H1 (cell line): ENCODE measurements at regions not wholly inside any gene's neighbourhood (a gene's known extent, or its start where the extent isn't known, plus 50 kb on each side); places are given as distances from the start of the nearest gene placed in this dataset.

Experiments used
- ASH2L ChIP-seq: fragments of 200-600, 300-600 bp; sonication (generic); IDR thresholded peaks from one replicate; pipeline ENCODE4 v1.7.1; 2017; ENCODE audit warnings: low read length
- CBX5 ChIP-seq: fragments of 300-800, 300-1000 bp; sonication (generic); IDR thresholded peaks from 2 replicates; pipeline ENCODE4 v1.7.1; 2016; ENCODE audit warnings: antibody characterized with exemption, low read length, low read depth
- JUND ChIP-seq: IDR thresholded peaks from 2 replicates; pipeline ENCODE4 v1.6.1; 2011; ENCODE audit warnings: mild to moderate bottlenecking, improper control_type of control experiment, low read length
- MAFK ChIP-seq: IDR thresholded peaks from 2 replicates; pipeline ENCODE4 v1.6.1; 2012; ENCODE audit warnings: low read depth, mild to moderate bottlenecking, improper control_type of control experiment, low read length
- POLR2A ChIP-seq, 2 experiments: IDR thresholded peaks; 1 replicate in 1 of 2; 2 replicates in 1 of 2; pipeline ENCODE4 v1.6.1; 2011; ENCODE audit warnings: low read depth in 2 of 2, low read length in 2 of 2, mild to moderate bottlenecking in 2 of 2; ENCODE audit errors: control extremely low read depth in 1 of 2
- POLR2AphosphoS5 ChIP-seq: IDR thresholded peaks from 2 replicates; pipeline ENCODE4 v1.6.1; 2011; ENCODE audit warnings: low read depth, low read length
- TAF1 ChIP-seq: IDR thresholded peaks from 2 replicates; pipeline ENCODE4 v1.6.1; 2011; ENCODE audit warnings: mild to moderate bottlenecking, low read depth, low read length
- ZNF274 ChIP-seq: IDR thresholded peaks from 2 replicates; pipeline ENCODE4 v1.7.0; 2012; ENCODE audit warnings: low read length, borderline replicate concordance; ENCODE audit errors: extremely low read depth
- TF ChIP-seq, protein P1 (sequence below), 3 experiments: IDR thresholded peaks; 1 replicate in 2 of 3; 2 replicates in 1 of 3; pipeline versions ENCODE4 v1.5.1 to v1.6.1; 2011; ENCODE audit warnings: low read length in 3 of 3, mild to moderate bottlenecking in 3 of 3, inconsistent platforms in 2 of 3, low read depth in 1 of 3, moderate library complexity in 1 of 3; ENCODE audit not compliant: insufficient read depth in 1 of 3; ENCODE audit errors: control extremely low read depth in 1 of 3
- TF ChIP-seq, protein P2 (sequence below): fragments of 300-600 bp; sonication (generic); IDR thresholded peaks from 2 replicates; pipeline ENCODE4 v1.7.1; 2012; ENCODE audit warnings: low read length, moderate library complexity, mild to moderate bottlenecking, inconsistent platforms; ENCODE audit not compliant: insufficient replicate concordance

DNA sequence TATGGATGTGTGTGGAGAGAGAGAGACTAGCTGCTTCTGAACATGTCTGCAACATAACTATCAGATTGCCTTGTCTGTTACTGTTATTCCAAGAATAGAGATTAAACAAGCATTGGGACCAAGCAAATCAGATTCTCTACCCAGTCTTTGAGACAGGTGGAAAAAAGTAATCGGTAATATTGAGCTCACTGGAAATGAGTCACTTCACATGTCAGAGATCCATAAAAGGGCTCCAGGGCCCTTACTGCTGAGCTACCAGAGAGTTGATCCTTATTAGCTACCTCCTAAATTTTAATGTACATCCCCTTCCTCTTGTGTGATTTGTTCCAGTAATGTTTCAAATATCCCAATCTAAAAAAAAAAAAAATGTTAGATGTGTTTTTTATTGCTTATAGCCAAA is 2118.0 kb downstream of the PCDH9 start:
- TF ChIP-seq, protein P1, sequence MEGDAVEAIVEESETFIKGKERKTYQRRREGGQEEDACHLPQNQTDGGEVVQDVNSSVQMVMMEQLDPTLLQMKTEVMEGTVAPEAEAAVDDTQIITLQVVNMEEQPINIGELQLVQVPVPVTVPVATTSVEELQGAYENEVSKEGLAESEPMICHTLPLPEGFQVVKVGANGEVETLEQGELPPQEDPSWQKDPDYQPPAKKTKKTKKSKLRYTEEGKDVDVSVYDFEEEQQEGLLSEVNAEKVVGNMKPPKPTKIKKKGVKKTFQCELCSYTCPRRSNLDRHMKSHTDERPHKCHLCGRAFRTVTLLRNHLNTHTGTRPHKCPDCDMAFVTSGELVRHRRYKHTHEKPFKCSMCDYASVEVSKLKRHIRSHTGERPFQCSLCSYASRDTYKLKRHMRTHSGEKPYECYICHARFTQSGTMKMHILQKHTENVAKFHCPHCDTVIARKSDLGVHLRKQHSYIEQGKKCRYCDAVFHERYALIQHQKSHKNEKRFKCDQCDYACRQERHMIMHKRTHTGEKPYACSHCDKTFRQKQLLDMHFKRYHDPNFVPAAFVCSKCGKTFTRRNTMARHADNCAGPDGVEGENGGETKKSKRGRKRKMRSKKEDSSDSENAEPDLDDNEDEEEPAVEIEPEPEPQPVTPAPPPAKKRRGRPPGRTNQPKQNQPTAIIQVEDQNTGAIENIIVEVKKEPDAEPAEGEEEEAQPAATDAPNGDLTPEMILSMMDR (IDR thresholded peaks at IDR 0.05; ENCODE audit: control extremely low read depth in 1 of 3, insufficient read depth in 1 of 3, low read depth in 1 of 3, low read length in 3 of 3): no peak
- TF ChIP-seq TAF1 (no peak), POLR2A (IDR thresholded peaks at IDR 0.05; ENCODE audit: control extremely low read depth in 1 of 2, low read depth in 2 of 2, low read length in 2 of 2) (no peak), MAFK (no peak), POLR2AphosphoS5 (no peak), ASH2L (no peak), CBX5 (no peak), JUND (no peak), ZNF274 (no peak)
- TF ChIP-seq, protein P2, sequence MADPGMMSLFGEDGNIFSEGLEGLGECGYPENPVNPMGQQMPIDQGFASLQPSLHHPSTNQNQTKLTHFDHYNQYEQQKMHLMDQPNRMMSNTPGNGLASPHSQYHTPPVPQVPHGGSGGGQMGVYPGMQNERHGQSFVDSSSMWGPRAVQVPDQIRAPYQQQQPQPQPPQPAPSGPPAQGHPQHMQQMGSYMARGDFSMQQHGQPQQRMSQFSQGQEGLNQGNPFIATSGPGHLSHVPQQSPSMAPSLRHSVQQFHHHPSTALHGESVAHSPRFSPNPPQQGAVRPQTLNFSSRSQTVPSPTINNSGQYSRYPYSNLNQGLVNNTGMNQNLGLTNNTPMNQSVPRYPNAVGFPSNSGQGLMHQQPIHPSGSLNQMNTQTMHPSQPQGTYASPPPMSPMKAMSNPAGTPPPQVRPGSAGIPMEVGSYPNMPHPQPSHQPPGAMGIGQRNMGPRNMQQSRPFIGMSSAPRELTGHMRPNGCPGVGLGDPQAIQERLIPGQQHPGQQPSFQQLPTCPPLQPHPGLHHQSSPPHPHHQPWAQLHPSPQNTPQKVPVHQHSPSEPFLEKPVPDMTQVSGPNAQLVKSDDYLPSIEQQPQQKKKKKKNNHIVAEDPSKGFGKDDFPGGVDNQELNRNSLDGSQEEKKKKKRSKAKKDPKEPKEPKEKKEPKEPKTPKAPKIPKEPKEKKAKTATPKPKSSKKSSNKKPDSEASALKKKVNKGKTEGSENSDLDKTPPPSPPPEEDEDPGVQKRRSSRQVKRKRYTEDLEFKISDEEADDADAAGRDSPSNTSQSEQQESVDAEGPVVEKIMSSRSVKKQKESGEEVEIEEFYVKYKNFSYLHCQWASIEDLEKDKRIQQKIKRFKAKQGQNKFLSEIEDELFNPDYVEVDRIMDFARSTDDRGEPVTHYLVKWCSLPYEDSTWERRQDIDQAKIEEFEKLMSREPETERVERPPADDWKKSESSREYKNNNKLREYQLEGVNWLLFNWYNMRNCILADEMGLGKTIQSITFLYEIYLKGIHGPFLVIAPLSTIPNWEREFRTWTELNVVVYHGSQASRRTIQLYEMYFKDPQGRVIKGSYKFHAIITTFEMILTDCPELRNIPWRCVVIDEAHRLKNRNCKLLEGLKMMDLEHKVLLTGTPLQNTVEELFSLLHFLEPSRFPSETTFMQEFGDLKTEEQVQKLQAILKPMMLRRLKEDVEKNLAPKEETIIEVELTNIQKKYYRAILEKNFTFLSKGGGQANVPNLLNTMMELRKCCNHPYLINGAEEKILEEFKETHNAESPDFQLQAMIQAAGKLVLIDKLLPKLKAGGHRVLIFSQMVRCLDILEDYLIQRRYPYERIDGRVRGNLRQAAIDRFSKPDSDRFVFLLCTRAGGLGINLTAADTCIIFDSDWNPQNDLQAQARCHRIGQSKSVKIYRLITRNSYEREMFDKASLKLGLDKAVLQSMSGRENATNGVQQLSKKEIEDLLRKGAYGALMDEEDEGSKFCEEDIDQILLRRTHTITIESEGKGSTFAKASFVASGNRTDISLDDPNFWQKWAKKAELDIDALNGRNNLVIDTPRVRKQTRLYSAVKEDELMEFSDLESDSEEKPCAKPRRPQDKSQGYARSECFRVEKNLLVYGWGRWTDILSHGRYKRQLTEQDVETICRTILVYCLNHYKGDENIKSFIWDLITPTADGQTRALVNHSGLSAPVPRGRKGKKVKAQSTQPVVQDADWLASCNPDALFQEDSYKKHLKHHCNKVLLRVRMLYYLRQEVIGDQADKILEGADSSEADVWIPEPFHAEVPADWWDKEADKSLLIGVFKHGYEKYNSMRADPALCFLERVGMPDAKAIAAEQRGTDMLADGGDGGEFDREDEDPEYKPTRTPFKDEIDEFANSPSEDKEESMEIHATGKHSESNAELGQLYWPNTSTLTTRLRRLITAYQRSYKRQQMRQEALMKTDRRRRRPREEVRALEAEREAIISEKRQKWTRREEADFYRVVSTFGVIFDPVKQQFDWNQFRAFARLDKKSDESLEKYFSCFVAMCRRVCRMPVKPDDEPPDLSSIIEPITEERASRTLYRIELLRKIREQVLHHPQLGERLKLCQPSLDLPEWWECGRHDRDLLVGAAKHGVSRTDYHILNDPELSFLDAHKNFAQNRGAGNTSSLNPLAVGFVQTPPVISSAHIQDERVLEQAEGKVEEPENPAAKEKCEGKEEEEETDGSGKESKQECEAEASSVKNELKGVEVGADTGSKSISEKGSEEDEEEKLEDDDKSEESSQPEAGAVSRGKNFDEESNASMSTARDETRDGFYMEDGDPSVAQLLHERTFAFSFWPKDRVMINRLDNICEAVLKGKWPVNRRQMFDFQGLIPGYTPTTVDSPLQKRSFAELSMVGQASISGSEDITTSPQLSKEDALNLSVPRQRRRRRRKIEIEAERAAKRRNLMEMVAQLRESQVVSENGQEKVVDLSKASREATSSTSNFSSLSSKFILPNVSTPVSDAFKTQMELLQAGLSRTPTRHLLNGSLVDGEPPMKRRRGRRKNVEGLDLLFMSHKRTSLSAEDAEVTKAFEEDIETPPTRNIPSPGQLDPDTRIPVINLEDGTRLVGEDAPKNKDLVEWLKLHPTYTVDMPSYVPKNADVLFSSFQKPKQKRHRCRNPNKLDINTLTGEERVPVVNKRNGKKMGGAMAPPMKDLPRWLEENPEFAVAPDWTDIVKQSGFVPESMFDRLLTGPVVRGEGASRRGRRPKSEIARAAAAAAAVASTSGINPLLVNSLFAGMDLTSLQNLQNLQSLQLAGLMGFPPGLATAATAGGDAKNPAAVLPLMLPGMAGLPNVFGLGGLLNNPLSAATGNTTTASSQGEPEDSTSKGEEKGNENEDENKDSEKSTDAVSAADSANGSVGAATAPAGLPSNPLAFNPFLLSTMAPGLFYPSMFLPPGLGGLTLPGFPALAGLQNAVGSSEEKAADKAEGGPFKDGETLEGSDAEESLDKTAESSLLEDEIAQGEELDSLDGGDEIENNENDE: no peak
